Cardiac fibroblast (primary cell): ENCODE measurements at regions not wholly inside any gene's neighbourhood (a gene's known extent, or its start where the extent isn't known, plus 50 kb on each side); places are given as distances from the start of the nearest gene placed in this dataset.

Experiments
- DNase-seq, 2 donors: peaks; one replicate each; pipeline versions ENCODE4 v3.0.0 to v3.0.0-alpha.2; 2010; ENCODE audit warnings: low read depth in 2 of 2
- H3K4me3 ChIP-seq, 2 donors: replicated peaks in 1 of 2; 1 replicate in 1 of 2; 2 replicates in 1 of 2; pipeline ENCODE4 v1.5.1; 2011; ENCODE audit warnings: low read depth in 2 of 2, low read length in 2 of 2, mild to moderate bottlenecking in 2 of 2, moderate library complexity in 1 of 2
- TF ChIP-seq, protein P1 (sequence below): IDR thresholded peaks from one replicate; pipeline ENCODE4 v1.5.1; 2011; ENCODE audit warnings: low read depth, mild to moderate bottlenecking, low read length, inconsistent platforms

DNA sequence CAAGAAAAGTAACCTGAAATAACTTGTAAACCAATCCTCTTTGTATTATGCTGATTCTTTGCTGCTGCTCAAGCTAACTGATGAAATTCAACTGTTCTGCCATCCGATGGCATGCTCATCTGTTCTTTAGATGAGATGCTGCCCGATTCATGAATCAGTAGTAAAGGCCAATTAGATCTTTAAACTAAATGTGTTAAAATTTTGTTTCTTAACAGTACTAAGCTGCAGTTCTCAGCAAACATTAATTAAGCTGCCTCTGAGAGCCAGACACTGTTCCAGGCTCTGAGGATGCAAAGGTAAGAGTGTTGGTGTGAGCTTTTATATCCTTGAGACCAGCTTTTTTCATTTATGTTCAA, 77.0 kb upstream of the NT5E start:
- TF ChIP-seq, protein P1, sequence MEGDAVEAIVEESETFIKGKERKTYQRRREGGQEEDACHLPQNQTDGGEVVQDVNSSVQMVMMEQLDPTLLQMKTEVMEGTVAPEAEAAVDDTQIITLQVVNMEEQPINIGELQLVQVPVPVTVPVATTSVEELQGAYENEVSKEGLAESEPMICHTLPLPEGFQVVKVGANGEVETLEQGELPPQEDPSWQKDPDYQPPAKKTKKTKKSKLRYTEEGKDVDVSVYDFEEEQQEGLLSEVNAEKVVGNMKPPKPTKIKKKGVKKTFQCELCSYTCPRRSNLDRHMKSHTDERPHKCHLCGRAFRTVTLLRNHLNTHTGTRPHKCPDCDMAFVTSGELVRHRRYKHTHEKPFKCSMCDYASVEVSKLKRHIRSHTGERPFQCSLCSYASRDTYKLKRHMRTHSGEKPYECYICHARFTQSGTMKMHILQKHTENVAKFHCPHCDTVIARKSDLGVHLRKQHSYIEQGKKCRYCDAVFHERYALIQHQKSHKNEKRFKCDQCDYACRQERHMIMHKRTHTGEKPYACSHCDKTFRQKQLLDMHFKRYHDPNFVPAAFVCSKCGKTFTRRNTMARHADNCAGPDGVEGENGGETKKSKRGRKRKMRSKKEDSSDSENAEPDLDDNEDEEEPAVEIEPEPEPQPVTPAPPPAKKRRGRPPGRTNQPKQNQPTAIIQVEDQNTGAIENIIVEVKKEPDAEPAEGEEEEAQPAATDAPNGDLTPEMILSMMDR, result no peak
- H3K4me3 ChIP-seq, result no peak overlapping the region
- DNase-seq, result no peak

- TF ChIP-seq, protein P1, result peak; percentile 13
- DNase-seq, result peak; percentile 32 to 37
- no peak overlapping the region for H3K4me3 ChIP-seq
Observed at GRCh38 chr6:85372188-85372914, 77.5 kb upstream of the NT5E start.

GRCh38 chr6:85368631-85369030, 81.3 kb upstream of the NT5E start:
- DNase-seq, result no peak
- no peak overlapping the region for H3K4me3 ChIP-seq
- TF ChIP-seq, protein P1, result no peak

DNA sequence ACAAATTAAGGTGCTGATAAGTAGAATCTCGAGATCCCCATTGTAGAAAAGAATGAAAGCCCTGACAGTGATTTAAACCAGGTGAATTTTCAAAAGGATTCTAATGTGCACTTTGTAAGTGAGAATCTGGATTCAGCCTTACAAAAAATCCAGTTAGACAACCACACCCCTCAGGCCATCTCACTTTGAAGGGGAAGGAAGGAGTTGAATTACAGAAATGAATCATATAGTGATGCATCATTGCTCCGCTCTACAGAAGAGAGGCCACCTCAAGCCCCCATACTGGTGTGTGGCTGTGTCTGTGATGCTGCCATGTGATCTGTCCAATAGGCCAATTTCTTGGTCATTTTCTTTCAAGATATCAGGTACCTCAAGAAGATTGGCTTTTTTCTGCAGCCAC, 85.5 kb upstream of the NT5E start:
- peak; percentile 15 to 83 for DNase-seq
- no peak overlapping the region for H3K4me3 ChIP-seq
- TF ChIP-seq, protein P1, result no peak

- DNase-seq, result no peak
- TF ChIP-seq, protein P1, result no peak
- no peak overlapping the region for H3K4me3 ChIP-seq
Observed at GRCh38 chr6:85363870-85364269, 86.0 kb upstream of the NT5E start.

- no peak for DNase-seq
- H3K4me3 ChIP-seq, result no peak overlapping the region
- TF ChIP-seq, protein P1, result no peak
Observed at GRCh38 chr6:85362652-85363310, 87.1 kb upstream of the NT5E start.
